HG03558 (cell line): ENCODE measurements at regions not wholly inside any gene's neighbourhood (a gene's known extent, or its start where the extent isn't known, plus 50 kb on each side); places are given as distances from the start of the nearest gene placed in this dataset.

Experiments used
- ATAC-seq: cut with Tn5 transposase; IDR thresholded peaks from one replicate; pipeline ENCODE4 v1.9.1; 2021; ENCODE audit warnings: moderate number of reproducible peaks; ENCODE audit not compliant: unreplicated experiment; ENCODE audit errors: extremely low read depth

GRCh38 chr11:45087086-45087899 lies 59.1 kb upstream of the PRDM11 start:
- no peak for ATAC-seq

GRCh38 chr11:45087900-45088160 lies 58.6 kb upstream of the PRDM11 start:
- no peak for ATAC-seq

GRCh38 chr11:45089251-45089650 lies 57.2 kb upstream of the PRDM11 start:
- ATAC-seq = no peak

GRCh38 chr11:45089676-45090499 lies 56.6 kb upstream of the PRDM11 start:
- ATAC-seq = no peak

GRCh38 chr11:45090607-45091006 lies 55.8 kb upstream of the PRDM11 start:
- no peak for ATAC-seq

- no peak for ATAC-seq
These were observed 54.7 kb upstream of the PRDM11 start for GRCh38 chr11:45091563-45092403.

- no peak for ATAC-seq
These were observed 54.0 kb upstream of the PRDM11 start for GRCh38 chr11:45092404-45092785.

GRCh38 chr11:45092901-45093760 lies 53.3 kb upstream of the PRDM11 start:
- ATAC-seq = no peak

GRCh38 chr11:45093761-45094455 lies 52.5 kb upstream of the PRDM11 start:
- no peak for ATAC-seq

GRCh38 chr11:45094958-45095690 lies 51.3 kb upstream of the PRDM11 start:
- no peak for ATAC-seq

- no peak for ATAC-seq
These were observed 50.8 kb upstream of the PRDM11 start for GRCh38 chr11:45095691-45096010.

- no peak for ATAC-seq
These were observed 49.8 kb upstream of the PRDM11 start for GRCh38 chr11:45096636-45097035.
